HEK293T (cell line): ENCODE measurements at regions not wholly inside any gene's neighbourhood (a gene's known extent, or its start where the extent isn't known, plus 50 kb on each side); places are given as distances from the start of the nearest gene placed in this dataset.

Experiments
- BHLHE40 ChIP-seq: fragments of 450-650 bp; IDR thresholded peaks from 2 replicates; pipeline ENCODE4 v1.6.1; 2016; ENCODE audit warnings: mild to moderate bottlenecking, moderate library complexity, borderline replicate concordance
- CTBP1 ChIP-seq: fragments of 450-650 bp; IDR thresholded peaks from 2 replicates; pipeline ENCODE4 v1.6.1; 2016; ENCODE audit warnings: borderline replicate concordance
- ELF4 ChIP-seq: fragments of 450-650 bp; IDR thresholded peaks from 2 replicates; pipeline ENCODE4 v1.6.1; 2017; ENCODE audit warnings: antibody characterized with exemption
- SP1 ChIP-seq: fragments of 450-650 bp; IDR thresholded peaks from 2 replicates; pipeline ENCODE4 v1.6.1; 2017
- ZNF384 ChIP-seq: fragments of 450-650 bp; IDR thresholded peaks from 2 replicates; pipeline ENCODE4 v1.6.1; 2016

GRCh38 chr4:169821402-169821801 lies 63.7 kb upstream of the HPF1 start:
- TF ChIP-seq BHLHE40 = no peak
- TF ChIP-seq SP1 = no peak
- no peak for TF ChIP-seq ZNF384
- TF ChIP-seq CTBP1 = no peak
- no peak for TF ChIP-seq ELF4
